ENCODE measurements at regions not wholly inside any gene's neighbourhood (a gene's known extent, or its start where the extent isn't known, plus 50 kb on each side); places are given as distances from the start of the nearest gene placed in this dataset.

DNA sequence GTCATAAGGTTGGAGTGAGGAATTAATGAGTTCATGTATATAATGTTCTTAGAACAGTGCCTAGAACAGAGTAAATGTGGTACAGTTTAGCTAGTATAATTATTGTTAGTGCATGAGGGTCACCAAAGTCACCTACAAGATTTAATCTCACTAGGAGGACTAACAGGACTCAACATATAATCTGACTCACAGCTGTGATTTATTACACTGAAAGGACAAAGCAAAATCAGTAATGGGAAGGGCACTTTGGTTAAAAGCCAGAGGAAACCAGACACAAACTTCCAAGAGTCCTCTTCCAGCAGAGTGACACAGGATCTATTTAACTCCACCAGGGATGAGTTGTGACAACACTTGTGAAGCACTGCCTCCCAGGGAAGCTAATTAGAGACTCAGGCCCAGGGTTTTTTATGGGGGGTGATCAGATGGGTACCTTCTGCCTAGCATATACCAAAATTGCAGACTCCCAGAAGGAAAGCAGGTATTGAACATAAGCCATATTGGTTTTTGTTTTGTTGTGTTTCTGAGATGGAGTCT is 341.2 kb upstream of the DACH1 start:
- no peak for DNase-seq

DNA sequence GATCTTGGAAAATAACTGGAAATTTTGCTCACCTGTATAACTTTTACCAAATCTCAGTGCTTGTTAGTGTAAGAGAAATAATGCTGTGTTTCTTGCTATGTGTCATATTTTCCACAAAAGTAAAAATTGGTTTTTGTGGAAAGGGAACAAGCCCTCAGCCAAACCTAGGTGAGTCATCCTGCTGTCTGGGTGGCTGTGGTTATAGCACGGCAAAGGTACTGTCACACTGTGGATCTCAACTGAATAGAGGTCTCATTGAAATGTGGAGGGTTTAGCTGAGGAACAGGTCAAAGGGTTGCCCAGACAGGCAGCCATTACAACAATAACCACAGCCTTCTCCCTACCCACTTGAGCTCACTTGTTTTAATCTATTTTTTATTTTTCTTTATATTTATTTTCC is 338.8 kb upstream of the DACH1 start:
- DNase-seq = no peak

DNA sequence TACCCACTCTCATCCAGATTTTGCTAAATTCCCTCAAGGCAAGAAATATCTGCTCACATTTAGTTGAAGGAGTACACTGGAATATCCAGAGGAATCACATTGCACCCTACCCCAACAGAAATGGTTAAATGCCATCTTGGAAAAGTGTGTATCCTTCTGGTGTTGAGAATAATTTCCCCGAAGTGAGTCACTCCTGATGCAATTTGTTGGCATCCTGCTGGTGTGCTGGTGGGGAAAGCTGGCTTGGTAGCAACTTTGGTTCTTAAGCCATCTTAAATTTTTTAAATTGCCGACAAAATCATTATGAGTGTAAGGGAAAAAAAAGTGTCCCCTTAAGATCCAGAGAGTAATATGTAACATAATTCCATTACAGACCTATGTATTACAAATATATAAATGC is 337.3 kb upstream of the DACH1 start:
- DNase-seq = no peak

DNA sequence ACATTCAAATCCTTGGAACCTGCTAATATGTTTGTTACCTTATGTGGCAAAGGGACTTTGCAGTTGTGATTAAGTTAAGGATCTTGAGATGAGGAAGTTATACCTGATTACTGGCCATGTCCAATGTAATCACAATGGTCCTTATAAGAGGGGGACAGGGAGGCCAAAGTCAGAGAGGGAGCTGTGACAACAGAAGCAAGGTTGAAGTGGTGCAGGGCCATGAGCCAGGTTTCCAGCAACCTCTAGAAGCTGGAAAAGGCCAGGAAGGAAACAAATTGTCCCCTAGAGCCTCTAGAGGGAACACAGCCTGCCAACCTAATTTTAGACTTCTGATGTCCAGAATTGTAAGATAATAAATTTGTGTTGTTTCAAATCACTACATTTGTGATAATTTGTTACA is 334.7 kb upstream of the DACH1 start:
- no peak for DNase-seq

DNA sequence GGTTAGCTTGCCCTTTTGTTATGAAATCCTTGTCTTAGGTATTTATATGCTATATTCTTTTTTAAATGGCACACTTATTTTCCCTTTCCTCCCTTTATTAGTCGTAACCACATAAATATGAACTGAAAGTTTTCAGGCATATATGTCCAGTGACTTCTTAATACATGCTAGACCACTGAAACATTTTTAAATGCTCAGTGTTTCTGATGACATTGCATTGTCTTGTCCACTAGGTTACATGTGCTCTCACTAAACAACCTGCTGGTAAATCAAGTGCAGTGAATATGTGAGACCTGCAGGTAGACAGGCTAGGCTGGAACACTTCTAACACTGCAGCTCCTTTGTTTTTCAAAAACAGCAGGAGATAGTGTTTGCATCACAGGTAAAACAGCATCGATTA is 332.6 kb upstream of the DACH1 start:
- DNase-seq = no peak

DNA sequence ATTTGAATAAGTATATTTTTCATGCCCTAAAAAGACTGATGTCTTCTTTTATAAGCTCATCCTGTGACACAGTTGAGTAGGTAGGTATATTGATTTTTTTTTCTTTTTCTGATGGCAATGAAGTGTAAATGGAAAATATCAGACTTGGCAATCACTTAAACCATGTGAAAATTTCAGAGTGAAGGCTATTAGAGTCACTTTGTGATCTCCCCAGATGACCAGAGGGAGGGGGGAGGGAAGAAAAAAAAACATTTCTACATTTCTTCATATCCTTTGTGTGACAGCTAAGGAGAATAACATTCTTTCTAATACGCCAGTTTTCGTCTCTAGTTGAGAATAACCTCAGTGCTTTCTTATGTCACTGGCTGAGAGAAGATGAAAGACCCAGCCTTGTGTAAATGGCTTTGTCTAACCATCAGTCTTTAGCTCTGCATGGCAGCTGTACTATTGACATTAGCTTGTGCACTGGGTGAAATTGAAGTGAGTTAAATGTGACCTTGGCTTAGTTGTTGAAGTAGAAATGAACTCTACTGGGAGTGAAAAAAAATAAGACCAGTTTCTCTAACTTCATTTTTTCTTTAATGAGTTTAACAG is 332.1 kb upstream of the DACH1 start:
- no peak for DNase-seq

DNA sequence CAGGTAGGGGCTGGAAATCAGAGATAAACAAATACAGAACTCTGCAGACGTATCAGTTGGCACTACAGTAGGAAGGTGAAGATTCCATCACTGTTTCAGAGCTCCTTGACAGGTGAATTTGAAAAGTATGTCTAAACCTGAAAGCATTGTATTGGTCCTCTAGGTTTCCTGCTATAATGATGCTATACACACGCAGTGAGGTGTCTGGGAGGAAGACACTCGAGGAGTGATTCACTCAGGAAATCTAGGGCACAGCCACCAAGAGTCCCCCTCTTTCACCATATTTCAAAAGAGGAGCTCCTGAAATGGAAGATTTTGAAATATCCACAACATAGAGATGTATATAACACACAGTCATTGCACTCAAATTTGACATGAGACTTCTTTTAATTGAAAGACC is 331.0 kb upstream of the DACH1 start:
- no peak for DNase-seq

DNA sequence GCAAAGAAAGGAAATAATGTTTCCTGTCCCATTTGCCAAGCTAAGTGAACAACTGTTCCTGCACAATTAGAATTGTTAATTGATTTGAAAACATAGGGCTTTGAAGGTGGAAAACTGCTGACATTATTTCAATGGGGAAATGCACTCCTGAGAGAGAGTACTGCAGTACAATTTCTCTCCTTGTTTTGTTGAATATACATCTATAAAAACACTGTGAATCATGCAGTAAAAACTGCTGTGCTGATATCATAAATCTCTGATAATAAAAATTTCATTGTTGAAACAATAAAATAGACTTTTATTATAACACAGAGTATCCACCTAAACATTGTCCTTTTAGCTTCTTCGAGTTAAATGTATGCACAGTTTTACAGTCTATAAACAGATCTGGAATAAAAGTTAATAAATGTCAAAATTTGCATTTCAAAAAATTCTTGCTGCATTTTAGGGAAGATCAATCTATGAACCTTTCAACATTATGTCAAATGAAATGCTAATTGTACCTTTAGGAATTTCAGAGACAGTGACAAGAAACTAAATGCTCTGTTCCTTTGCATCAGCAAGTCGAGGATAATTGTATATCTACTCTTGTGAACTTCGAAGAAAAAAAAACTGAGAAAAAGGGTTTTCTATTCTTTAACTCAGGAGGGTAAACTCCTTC is 328.2 kb upstream of the DACH1 start:
- no peak for DNase-seq

DNA sequence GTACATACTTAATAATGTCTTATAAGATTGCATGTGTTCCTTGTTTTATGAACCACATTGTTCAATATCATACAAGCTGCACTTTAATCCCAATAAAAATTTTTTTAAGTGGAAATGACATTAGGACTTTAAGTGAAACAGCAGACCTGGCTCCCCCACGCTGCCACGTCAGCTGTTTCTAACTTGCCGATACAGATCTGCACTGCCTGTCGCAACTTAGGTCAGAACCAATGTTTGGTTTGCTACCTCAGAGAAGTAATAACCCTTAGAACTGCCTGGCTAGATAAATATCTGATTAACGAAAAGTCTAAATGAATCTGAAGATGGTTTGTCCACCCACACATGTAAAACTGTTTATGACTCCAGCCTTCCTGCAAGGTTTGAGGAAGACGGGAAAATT is 327.5 kb upstream of the DACH1 start:
- no peak for DNase-seq

DNA sequence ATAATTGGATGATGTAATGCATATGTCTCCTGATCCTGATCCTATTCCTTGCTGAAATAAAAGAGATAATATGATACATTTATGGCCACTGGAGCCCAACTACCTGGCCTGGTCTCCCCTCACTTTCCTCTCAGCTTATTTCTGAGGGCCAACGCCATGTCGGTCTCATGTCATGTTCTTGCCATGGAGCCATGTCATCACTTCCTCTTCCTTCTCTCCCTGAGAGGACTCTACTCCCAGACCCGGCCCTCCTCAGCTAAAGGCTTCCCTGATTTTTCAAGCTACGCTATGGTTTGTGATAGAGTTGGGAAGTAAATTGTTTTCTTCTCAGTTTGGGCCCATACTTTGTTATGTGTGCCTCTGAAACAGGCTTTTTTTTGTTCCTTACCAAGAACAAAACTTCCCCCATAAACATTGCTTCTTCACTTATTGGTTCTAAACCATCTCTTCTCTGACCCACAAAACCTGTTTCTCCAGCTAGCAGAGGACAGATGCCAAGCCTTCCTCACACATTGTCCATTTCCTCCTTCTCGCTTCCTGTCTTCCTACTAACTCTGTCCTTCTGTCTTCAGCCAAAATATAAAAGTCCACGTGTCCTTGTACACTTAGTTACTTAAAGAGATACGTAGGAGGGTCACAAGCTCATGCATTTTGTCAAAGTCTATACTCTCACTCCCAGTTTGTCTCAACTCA is 319.9 kb upstream of the DACH1 start:
- no peak for DNase-seq

DNA sequence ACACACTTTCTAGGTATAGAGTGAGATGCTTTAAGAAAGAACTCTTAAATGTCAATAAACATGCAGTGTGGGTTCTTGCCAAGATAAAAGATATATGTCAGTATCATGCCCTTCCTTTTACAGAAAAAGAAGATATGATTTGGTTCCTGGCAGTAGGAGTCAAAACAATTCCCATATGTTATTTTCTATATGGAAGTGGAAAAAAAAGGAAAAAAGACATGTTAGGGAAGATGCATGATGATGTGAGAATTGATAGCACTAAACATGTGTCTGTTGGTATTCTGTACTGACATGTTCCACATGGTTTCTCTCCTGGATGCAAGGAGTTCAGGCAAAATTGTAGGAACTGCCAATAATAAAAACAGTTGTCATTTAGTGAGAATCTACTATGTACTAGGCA is 318.8 kb upstream of the DACH1 start:
- no peak for DNase-seq

DNA sequence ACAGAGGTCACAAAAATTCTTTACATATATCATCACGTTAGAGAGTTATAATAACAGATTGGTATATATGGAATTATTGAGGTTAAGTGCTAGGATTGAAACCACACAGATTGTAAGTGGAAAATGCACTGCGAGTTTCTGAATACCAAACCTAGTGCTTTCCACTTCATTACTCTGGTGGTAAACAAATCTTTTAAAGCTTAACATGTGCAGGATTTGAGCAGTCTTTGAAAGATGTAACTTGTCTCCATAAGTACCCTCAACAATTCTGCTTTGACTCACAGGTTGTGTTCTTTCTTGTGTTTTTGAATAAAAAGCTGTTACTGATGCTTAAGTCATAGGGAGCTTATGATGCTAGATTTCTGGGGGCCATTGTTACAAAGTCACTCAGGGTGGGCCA is 314.7 kb upstream of the DACH1 start:
- DNase-seq = no peak

DNA sequence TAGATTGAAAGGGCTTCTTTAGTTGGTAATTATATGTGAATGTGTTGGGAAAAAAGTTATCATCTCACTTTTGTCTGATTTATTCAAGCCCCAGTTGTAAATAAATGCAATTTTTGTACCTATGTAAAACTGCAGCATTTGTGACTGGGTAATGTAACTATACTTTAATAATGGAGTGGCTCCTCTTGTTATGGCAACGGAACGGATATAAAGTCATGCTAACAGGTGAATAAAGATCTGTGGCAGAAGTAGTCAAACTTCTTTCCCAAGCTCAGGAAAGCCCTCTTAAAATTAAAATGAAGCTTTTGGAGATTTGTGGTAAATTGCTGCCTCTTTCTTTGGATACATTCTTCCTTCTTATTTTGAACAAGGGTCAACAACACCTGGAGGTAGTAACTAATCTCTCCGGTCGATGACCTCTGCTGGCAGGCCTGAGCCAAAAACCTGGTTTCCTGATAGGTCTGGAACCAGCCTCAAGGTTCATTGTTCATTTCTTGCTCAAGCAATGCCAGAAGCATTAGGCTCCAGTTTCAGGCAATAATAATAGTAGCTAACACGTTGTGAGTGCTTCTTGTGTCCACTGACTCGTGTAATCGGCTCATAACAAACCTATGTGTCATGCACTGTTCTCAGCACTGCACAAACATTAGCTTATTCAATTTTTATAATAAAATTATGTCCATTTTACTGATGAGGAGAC is 313.4 kb upstream of the DACH1 start:
- DNase-seq = no peak

DNA sequence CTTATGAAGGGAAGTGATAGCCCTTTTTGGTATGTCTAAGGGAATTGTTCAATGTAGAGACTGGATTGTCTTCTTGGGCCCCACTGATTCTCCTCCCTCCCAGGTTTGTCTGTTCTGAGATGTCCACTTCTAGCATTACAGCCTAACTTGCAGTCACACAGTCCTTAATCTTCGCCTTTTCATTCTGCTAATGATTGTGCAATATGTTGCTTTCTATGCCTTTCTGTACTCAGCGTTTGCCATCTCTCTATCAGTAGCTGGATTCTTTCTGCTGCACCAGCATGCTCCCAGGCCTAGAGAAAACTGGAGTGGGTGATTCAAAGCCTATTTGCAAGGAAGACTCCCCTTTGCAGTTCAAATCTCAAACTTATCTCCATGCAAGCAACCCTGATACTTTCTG is 307.5 kb upstream of the DACH1 start:
- DNase-seq = no peak

DNA sequence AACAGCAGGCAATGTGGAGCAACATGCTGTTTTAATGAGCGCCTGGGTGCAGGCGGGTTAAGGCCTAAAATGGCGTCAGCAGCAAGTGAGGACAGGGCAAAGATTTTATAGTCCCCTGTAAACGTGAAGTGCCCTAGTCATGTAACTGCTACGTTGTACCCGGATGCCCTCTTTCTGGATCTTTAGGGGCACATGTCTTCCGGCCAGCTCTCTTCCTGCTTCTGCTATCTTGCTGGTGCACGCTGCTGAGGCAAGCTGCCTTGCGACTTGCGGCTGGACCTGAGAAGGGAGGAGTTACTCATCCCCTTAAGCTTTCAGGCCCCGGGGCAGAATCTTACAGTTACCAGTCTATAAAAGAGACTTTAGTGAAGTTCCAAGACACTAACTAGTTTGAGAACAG is 303.6 kb upstream of the DACH1 start:
- no peak for DNase-seq

DNA sequence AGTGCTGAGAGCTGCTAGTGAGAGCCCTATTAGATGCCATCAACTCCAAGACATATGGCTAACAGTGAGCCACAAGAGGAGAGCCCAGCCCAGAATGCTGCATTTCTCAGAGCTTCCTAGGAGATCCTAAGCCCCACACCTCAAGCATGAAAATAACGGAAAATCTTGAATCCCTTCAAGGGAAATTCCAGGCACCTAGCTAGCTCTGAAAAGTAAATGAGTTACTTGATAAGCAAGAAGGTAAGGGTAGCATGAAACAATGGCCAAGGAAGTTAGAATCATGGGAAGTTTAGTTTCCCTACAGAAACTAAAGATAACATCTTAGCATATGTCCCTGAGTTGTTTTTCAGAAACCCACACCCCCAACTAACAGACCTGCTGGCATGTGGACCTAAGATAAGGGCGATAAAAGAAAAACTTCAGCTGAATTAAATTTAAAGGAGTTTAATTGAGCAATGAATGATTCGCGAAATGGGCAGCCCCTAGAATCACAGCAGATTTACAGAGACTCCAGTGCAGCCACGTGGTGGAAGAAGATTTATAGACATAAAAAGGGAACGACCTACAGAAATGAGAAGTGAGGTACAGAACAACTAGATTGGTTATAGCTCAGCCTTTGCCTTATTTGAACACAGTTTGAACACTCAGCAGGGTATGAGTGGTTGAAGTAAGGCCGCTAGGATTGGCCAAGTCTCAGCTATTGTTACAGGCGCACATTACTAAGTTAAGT is 301.3 kb upstream of the DACH1 start:
- DNase-seq = no peak

DNA sequence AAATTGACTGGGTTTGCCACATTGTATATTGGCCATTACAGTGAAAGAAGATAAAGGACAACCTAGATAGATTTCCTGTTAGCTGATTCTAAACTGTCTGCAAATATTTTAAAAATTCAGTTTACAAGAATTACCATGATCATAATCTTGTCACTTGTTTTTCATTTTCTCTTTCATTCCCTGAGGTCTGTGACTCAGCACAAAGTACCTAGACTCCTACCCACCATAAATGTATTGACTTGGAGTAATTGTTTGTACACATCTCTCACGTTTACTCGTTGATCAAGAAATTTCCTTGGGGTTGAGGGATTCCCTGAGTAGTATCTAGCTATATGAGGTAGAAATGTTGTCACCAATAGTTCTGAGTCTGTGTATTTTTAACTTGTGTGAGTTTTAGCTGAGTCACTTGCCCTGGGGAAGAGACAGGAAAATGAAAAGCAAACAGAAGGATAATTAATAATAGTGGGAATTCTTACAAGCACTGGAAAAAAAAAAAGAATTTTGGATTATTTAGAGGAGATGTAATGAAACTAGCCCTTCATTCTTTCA is 299.2 kb upstream of the DACH1 start:
- no peak for DNase-seq

DNA sequence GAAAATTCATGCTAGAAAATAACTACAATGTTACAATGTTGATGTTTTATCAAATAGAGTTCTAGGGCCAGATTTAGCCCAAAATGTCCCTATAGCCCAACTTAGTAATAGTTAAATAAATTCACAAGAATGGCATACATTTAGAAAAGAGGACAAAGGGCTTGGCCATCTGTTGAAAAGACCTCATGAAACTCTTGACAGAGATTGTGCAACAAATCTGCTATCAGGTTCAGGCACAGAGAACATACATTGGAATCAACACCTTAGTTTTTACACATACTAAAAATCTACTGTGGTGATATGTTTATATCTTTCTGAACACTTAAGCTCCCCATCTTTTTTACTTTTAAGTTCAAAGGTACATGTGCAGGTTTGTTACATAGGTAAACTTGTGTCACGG is 298.3 kb upstream of the DACH1 start:
- no peak for DNase-seq

DNA sequence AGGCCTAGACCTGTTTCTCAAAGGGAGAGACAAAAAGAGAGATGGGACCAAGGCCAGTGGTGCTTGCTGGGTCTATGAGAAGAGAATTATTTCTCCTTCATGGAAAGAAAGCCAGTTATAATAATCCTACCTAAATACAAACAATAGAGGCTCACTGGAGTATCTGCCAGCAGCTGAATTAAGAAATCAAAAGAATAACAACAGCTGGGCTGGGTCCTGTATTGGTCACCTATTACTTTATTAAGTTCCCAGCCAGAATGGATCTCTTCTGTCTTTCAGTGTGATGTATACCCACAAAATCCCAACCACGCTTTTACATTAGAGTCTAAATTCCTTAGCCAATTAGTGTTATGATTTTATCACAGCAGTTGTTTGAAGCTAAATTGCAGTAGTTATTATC is 297.8 kb upstream of the DACH1 start:
- DNase-seq = no peak

DNA sequence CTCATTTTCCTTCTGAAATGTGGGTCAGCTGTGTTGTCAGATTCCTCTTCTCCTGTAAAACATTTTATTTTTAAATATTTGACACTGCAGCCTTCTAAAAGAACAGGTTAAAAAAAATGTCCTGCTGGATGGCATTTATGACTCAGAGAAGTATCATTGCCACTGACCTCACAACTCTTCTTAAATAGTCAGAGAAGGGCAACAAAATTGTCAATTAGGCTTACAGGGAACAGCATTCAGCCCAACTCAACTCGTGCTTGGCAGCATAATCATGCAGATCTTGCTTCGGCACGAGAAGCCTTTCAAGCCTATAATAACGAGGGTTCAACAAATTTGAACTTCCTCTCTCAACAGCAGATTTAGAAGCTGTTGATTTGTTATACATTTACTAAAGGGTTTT is 296.7 kb upstream of the DACH1 start:
- no peak for DNase-seq

DNA sequence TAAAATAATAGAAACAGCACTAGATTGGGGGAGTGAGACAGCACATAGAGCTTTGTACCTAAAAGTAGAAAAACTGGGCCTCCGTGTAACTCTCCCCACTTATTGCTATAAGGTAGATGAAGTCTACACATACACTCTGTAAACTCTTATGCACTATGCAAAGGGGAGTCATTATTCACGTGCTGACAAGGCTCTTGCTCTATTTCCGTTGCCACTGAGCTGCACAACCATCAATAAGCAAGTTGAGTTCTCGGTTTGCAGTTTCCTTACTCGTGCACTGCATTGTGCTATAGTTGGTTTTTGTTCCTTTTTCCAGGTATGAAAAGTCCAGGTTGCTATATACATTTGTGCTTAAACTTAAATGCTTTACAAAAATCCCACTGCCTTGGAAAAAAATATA is 294.0 kb upstream of the DACH1 start:
- no peak for DNase-seq

DNA sequence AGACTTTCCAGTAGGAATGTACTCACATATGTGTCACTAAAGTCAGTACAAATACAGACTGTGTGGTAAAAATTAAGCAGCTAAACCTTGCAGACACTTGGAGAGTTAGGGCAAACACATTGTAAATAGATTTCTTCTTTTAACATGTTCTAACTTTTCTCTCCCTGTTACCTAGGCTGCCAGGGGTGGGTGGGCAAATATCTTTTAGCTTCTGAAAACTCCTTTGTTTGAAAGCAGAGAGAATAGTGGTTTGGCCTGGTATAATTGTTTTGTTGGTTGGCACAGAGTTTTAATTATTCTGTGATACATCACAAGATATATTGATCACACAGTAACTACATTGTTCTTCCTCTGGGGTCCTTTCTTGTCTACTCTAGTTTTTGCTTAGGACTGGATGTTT is 289.8 kb upstream of the DACH1 start:
- DNase-seq = no peak

DNA sequence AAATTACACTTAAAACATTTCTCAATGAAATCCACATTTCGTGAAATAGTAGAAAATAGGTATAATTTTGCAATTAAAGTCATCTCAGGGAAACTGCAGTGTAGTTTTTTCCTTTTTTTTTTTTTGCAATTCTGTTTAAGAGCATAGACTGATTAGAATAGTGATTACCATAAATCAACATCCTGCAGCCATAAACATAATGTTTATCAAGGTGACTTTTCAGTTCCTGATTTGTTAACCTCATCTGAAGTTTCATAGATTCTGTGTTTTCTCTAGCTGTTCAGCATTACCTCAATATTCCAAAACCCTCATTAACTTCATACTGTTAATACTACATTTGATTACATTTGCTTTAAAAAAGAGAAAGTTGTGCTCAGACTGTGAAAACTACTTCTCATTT is 286.3 kb upstream of the DACH1 start:
- no peak for DNase-seq
